Pulmonary artery endothelial cell (primary cell): ENCODE measurements at regions not wholly inside any gene's neighbourhood (a gene's known extent, or its start where the extent isn't known, plus 50 kb on each side); places are given as distances from the start of the nearest gene placed in this dataset.

Experiments
- DNase-seq: peaks from one replicate; pipeline ENCODE4 v3.0.0-alpha.2; 2011; ENCODE audit warnings: low read depth, low spot score

DNA sequence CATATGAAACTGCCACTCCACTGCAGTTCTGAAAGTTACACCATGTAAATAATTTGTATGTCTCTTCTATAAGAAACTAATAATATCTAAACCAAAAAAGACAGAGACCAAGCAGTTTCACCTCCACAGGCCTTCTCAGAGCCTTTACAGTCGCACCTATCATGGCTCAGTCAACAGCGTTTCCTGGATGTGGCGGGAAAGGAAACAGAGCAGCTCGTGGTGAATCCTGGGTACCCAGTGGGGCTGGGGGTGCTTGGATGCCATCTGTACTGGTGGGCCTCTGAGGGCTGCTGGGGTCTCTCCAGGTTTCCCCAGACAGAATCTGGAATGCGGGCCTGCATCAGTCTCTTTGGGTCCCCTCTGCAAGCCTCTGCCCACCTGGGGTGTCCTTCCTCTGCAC is 100.2 kb upstream of the CASZ1 start:
- no peak for DNase-seq

DNA sequence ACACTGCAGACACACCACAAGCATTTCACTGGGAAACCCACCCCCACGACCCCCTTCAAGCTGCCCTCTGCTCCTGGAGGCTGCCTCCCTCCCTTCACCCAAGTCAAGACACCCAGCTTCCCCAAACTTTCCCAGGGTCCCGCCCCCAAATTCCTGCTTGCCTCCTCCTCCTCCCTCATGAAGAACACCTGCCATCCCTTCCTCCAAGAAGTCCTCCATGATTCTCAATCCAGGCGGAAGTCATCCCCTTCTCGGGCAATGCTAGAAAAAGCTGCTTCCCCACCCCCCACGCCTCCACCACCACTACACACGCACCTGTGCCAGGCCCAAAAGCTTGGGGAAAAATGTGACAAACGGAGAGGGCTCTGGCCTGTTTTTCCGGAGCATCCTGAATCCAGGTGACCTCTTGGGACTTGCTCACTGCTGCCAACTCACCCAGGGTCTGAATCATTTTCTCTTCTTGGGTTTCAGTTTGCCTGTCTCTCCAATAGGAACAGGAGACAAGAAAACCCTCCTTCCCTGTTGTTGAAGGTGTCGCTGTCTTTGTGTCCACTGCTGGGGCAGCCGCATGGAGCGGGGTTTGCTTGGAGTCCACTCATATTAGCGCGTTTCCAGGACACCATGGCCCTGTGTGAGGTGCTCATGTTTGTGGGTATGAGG is 101.0 kb upstream of the CASZ1 start:
- DNase-seq = no peak

DNA sequence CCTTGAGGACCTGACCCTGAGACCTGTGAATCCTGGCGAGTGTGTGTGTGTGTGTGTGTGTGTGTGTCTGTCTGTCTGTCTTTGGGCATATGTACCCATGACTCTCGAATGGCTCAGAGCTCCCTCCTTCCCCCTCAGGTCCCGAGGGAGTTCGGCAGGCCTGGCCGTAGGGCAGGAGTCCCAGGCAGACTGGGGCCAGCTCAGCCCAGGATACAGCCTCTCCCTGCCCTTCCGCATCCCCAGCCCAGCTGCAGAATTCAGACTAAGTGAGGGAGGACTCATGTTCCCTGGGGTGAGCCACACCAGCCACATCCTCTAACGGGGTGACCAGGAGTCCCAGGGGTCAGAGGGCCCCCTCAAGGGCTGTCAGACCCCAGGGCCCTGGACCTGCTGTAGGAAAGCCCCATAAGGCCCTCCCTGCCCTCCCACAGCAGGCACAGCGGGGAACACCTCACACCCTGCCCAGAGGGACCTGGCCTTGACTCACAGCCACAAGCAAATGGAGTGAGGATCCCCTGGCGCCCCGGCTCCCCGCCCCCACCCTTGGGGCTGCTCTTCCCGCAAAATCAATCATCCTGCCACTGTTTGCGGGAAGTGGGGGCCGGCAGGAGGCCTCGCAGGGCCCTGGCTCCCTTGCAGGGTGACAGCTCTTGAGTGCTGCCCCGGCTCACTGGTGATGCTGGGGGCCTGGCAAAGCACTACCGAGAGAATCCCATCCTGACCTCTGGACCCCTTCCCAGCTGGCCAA is 101.7 kb upstream of the CASZ1 start:
- DNase-seq = no peak

DNA sequence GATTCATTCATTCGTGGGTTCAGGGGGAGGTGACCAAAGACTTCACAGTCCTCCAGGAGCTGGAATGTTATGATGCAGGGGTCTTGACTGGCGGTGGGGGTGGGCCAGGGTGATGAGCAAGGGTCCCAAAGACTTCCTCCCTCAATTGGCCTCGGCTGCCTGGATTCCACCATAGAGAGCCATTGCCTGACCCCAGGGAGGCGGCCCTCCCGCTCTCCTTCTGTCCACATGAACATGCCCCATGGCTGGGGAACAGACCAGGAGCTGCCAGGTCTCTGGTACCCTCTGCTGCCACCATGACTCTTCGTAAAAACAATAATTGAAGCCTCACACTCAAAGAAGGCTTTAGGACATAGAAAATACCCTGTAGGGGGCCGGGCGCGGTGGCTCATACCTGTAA is 102.5 kb upstream of the CASZ1 start:
- DNase-seq = no peak

DNA sequence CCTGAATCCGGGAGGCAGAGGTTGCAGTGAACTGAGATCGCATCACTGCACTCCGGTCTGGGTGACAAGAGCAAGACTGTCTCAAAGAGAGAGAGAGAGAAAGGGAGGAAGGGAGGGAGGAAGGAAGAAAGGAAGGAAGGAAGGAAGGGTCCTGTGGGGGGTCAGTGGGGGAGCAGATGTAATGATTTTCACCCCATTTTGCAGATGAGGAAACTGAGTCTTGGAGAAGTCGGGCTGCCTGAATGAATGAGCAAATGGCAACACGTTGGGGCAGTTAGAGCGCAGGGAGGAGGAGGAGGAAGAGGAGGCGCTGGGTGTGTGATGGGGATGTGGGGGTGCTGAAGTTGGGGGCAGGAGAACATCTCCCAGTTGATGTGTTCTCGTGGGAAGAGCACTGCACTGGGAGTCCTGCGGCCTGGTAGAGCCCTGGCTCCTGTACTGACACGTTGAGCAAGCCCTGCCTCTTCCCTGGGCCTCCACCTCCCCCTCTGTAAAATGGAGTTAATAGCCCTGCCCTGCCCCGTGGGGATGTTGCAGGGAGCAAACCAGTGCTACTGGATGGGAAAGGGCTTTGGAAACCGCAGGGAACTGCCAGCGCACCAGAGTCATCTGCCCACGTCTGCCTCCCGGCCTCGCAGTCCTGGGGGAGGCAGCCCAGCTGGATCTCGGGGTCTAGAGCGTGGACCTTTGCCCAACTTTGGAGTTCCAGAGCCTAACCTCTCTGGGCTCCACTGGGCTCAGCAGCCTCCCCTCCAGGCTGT is 103.2 kb upstream of the CASZ1 start:
- DNase-seq = no peak

DNA sequence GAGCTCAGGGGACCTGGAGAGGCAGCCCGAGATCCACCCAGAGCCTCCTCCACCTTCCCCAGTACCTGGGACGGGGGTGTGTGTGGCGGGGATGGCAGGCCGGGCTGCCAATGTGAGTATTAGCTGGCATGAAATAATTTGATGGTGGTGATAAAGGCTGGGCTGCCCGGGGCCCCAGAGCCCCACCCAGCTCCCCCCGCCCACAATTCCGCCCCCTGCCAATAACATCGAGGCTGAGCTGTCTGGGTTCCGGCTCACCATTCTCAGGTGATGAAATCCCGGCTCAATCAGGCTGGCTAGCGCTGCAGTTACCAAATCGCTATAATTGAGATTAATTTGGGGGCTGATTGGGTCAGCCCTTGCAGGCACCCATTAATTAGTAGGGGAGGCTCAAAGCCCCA is 103.8 kb upstream of the CASZ1 start:
- DNase-seq = no peak

DNA sequence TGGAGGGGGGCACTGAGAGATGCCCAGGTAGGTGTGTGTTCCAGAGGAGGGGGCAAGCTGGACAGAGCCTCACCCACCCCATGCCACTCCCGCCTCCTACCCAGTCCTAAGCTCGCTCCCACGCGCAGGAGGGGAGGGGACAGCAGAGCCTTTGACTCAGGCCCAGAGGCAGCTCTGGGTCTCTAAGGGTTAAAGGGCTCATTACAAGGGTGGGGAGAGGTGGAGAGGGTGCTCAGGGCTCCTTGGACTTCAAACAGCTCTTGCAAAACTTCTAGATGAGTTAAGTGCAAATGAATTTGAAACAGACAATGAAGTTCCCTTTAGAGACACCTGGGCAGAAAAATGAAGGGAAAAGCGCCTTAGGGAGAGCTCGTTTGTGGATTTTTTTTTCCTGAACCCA is 104.2 kb upstream of the CASZ1 start:
- no peak for DNase-seq

DNA sequence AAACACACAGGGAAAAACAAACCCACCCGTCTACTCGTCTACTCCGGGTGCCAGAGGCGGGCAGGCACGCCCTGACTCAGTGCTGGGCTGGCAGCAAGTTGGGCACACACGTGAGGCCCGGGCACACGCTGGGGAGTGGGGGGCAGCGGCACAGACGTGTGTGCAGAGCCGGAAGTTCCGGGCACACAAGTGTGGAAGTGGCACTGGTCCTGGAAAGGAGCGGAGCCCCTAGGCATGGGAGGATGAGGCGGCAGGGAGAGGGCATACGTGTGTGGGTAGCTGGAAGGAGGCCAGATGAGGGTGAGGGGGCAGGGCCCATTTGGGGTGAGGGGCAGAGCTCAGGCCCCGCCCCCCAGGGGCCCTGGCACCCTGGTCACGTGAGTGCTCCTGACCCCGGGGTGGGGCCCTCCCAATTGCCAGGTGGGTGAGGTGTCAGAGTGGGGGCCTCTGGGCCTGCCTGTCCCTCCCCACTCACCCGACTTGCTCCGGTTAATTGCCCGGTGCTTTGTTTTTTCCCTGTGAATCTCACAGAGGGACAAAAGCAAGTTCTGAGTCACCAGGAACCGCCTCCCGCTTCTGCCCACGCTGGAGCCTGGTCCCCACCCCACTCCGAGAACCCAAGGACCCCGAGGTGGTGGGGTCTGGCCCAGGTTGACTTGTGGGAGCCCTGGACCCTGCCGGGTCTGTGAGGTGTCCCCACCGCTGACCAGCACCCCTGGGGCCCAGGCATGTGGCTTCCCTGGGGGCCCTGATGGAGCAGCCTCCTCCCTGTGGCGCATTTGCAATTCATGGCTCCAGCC is 104.8 kb upstream of the CASZ1 start:
- DNase-seq = no peak

DNA sequence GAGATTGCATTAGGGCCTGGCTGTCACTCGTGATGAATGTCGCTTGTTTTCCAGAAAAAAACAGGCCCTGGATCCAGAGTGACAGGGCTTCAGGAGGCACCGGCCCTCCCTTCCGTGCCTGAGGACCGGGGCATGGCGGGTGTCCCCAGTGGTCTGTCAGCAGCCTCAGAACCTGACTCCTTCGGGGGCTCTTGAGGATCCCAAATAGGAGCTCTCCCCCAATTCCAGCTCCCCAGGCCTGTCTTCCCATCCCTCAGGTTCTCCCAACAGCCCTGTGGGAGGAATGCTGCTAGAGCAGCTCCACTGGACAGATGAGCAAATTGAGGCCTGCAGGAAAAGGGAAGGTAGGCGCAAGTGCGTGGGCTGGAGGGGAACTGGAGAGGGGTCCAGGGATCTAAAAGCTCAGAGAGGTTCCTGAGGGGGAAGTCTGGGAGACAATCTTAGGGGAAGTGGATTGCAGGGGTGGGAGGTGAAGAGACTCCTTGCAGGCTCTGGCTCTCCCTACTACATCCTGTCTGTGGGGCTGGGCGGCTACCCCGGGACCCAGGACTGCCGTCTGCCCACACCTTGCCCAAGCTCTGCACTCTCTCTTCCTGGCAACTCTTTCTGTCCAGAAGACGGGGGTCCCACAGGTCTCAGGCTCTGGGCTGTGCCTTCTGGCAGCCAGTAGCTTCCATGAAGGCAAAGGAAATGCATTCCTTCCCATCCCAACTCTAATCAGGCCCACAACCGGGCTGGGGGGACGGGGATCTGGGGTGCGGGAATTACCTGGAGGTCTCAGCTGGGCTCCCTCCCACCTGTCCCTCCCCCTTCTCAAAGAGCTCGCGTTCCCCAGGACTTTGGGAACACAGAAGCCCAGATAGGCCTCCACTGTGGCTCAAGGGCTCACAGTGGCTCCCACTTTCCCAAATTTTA is 105.7 kb upstream of the CASZ1 start:
- DNase-seq = no peak

DNA sequence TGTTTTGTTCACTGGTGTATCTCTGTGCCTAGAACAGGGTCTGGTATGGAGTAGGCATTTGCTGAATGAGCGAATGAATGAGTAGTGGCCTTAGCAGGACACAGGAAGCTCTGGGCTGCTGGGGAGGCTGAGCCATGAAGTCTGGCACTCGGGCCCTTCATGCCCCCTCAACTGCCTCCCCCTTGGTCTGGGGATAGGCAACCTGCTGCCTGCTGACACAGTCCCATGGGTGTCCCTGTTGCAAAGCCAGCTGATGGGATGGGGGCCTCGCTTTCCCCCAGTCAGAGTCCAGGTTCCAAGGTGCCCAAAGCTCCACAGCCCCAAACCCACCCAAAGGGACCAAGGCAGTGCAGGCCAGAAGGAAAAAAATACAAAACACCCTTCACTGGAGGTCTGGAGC is 107.0 kb upstream of the CASZ1 start:
- no peak for DNase-seq

DNA sequence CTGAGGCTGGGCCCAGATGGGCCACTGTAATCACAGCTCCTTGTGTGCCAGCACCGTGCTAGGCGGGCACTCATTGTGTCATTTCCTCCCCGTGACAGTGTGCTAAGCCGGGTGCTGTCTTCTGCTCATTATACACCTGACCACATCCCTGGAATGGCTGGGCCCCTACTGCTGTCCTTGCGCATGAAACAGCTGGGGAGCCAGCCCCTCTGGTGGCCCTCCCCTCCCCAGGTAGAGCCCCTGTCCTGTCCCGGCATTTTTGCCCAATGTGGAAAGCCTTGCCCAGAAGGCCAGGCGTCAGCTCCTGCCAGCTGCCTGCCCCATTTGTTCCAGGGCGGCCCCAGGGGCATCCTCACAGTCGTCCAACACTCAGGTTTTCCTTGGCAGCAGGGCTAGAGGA is 107.4 kb upstream of the CASZ1 start:
- DNase-seq = no peak

DNA sequence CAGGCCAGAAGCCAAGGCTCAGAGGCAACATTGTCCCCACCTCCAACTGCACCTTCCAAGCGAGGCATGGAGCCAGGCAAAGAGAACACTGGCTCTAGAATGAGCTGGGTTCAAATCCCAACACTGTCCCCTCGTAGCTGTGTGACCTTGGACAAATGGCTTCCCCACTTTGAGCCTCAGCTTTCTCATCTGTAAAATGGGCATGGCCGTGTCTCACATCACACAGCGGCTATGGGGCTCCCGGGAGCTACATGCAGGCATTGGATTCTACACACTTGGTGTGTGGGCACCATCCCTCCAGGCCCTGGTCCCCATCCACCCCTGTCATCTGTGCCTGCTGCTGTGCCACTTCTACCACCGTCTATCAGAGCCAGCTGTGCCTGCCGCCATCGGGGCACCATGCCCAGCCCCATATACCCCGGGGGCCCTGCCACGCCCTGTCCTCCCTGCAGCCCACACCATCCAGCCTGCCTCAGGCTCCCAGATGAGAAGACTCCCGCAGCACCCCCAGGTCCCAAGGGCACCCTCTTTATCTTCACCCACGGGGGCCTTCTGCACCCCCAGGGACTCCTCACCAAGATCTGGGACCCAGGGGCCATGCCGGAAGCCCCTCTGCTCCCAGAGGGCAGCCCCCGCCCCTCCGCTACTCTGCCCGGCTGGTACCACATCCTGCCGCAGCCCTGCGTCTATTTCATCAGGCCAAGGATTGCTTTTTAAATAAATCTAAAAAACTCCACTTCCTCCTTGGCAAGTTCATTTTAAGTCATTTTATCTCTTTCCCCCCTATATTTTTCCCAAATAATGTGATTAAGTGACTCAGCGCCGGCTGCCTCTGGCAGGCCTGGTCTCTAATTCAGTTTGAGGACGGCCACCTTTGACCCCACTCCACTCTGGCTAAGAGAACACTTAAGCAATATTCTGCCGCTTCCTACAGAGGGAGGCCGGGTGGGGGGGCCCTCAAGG is 107.8 kb upstream of the TARDBP start:
- DNase-seq = no peak

DNA sequence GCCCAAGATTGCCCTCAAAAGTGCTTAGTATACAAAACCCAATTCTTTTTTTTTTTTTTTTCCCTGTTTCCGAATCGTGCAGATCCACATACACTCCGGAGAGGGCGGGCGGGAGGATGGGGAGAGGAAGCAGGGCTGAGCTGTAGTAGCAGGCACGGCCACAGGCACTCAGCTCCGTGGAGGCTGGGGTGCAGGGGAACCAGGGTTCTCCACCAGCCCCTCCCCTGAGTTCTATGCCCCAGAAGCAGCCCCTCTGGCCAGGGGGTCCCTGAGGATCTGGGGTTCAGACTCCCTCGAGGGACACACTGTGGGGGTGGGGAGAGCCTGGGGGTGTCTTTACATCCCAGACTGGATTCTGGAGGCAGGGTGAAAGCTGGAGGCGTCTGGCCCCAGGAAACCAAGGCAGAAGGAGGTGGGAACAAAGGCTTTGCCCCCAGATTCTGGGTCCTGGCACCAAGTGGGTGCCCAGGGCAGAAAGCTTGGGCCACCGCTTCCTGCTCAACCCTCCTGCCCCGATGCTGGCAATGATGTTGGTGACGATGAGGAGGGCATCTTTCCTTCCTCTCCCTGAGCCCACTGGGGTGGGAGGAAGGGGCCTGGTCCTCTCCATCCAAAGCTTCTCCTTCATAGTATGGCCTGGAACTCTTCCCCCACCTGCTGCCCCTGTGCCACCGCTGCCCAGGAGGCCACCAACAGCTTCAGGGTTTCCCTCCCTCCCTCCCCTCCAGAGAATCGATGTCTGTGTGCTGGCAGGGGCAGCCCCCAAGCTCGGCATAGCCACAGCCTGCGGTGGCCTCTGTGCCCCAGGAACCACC is 106.4 kb upstream of the TARDBP start:
- no peak for DNase-seq

DNA sequence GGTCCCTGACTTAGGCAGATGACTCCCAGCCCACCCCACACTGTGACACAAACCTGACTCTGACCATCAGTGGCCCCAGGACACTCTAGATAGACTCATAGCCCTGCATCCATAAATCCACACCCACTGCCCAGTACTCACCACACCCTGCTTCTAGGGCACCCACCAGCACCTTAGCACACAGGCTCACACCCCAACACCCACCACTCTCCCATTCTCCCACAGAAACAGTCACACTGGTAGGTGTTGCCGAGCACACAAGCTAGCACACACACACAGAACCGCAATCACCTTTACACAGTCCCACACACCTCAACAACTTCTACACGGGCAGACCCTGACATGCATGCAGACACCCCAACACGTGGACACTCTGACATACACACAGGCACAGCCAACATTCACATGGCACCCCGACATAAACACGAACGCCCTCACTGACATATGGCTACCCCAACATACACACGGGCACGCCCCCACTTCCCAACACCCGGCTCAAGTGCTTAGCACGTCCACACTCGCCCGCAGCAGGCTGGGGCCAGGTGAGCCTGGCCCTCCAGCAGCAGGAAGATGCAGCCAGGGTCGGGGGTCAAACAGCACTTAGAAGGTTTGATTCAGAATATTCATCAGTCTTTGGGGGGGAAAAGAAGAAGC is 105.5 kb upstream of the TARDBP start:
- DNase-seq = no peak

DNA sequence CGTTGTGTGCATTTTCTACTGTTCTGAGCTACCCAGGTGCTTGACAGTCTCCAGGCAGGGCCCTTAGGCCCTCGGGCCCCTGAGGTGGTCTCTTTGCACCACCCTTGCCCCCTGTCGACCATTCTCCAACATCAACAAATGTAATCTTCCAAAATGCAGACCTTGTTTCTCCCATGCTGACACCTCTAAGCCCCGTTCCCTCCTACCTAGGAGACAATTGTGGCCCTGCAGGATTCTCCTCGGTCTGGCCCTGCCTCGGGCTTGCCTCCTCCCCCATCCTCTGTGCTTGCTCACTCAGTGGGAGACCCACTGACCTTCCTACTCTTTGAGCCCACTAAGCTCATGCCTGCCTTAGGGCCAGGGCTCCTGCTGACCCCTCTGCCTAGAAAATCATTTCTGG is 104.2 kb upstream of the TARDBP start:
- no peak for DNase-seq

DNA sequence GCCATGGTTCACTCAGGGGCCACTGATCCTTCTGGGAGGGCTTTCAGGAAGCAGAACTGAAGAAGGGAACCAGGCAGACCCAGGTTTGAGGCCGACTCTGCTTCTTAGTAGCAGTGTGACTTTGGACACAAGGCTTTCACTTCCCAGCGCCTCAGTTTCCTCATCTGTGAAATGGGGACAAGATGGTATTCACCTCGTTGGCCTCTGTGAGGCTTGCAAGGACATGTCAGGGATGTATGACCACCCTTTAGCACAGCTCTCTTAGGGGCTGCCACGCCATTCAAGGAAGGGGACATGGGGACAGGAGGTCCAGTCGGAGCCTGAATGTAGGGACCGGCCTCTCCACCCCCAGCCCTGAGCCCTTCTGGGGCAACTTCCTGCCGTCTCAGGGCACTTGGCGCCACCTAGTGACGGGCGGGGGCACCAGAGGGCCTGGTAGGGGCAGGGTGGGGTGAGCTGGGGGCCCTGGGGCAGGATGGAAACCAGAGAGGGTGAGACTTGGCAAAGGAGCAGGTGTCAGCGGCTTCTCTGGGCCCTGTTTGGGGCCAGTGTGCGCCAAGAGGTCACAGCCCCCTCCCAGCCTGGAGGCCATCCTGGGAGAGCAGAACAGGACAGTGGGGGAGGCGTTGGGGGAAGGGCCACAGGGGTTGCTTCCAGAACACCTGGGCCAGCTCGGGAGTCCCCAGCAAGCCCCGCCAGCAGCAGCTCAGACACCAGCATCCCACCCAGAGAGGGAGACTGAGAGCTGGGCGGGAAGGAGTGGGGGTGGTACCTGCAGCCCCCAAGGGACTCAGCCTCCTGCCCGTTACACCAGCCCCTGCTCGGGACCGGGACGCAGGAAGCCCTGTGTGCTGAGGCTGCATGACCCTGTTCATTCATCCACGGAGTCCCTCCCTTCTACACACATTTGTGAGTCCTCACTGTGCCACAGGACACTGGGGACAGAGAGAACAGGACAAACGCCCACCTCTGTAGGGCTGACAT is 102.5 kb upstream of the TARDBP start:
- no peak for DNase-seq
